ENCODE measurements at regions not wholly inside any gene's neighbourhood (a gene's known extent, or its start where the extent isn't known, plus 50 kb on each side); places are given as distances from the start of the nearest gene placed in this dataset.

GRCh38 chr2:129861666-129862288 lies 117.7 kb upstream of the RAB6C start:
- in situ Hi-C loops (cut with HindIII; ENCODE audit: low sequenced_read_pairs) = no loop called here
- H3K4me3 ChIP-seq (ENCODE audit: low read depth, low read length) = no peak overlapping the region
- DNase-seq (ENCODE audit: low read depth, low spot score) = no peak
- TF ChIP-seq CTCF (IDR thresholded peaks at IDR 0.05; ENCODE audit: low read depth, low read length) = no peak

GRCh38 chr2:129862668-129863067 lies 116.8 kb upstream of the RAB6C start:
- H3K4me3 ChIP-seq (ENCODE audit: low read depth, low read length) = no peak overlapping the region
- no peak for TF ChIP-seq CTCF (IDR thresholded peaks at IDR 0.05; ENCODE audit: low read depth, low read length)
- in situ Hi-C loops (cut with HindIII; ENCODE audit: low sequenced_read_pairs) = no loop called here
- no peak for DNase-seq (ENCODE audit: low read depth, low spot score)

GRCh38 chr2:129863350-129863749 lies 116.1 kb upstream of the RAB6C start:
- no peak for TF ChIP-seq CTCF (IDR thresholded peaks at IDR 0.05; ENCODE audit: low read depth, low read length)
- in situ Hi-C loops (cut with HindIII; ENCODE audit: low sequenced_read_pairs) = no loop called here

GRCh38 chr2:129864719-129865118 lies 114.7 kb upstream of the RAB6C start:
- no peak overlapping the region for H3K4me3 ChIP-seq (ENCODE audit: low read depth, low read length)
- no peak for DNase-seq (ENCODE audit: low read depth, low spot score)
- in situ Hi-C loops (cut with HindIII; ENCODE audit: low sequenced_read_pairs) = no loop called here
- no peak for TF ChIP-seq CTCF (IDR thresholded peaks at IDR 0.05; ENCODE audit: low read depth, low read length)

More at GRCh38 chr2:129863350-129863749, 116.1 kb upstream of the RAB6C start:
- H3K4me3 ChIP-seq (ENCODE audit: low read depth, low read length) = no peak overlapping the region
- no peak for DNase-seq (ENCODE audit: low read depth, low spot score)

- TF ChIP-seq CTCF (IDR thresholded peaks at IDR 0.05; ENCODE audit: low read depth, low read length) = no peak
- DNase-seq (ENCODE audit: low read depth, low spot score) = no peak
- no peak overlapping the region for H3K4me3 ChIP-seq (ENCODE audit: low read depth, low read length)
- in situ Hi-C loops (cut with HindIII; ENCODE audit: low sequenced_read_pairs) = no loop called here
Measured at GRCh38 chr2:129865976-129866375, 113.5 kb upstream of the RAB6C start.

- no peak for TF ChIP-seq CTCF (IDR thresholded peaks at IDR 0.05; ENCODE audit: low read depth, low read length)
- no peak overlapping the region for H3K4me3 ChIP-seq (ENCODE audit: low read depth, low read length)
- in situ Hi-C loops (cut with HindIII; ENCODE audit: low sequenced_read_pairs) = no loop called here
- DNase-seq (ENCODE audit: low read depth, low spot score) = no peak
Measured at GRCh38 chr2:129866391-129866790, 113.1 kb upstream of the RAB6C start.
